Fibroblast of pulmonary artery (primary cell): ENCODE measurements at regions not wholly inside any gene's neighbourhood (a gene's known extent, or its start where the extent isn't known, plus 50 kb on each side); places are given as distances from the start of the nearest gene placed in this dataset.
A peak's percentile ranks its signal among the peaks of the same experiment; 100 is the strongest.

Experiments used
- DNase-seq: peaks from one replicate; pipeline ENCODE4 v3.0.0-alpha.2; 2010; ENCODE audit warnings: low read depth
- H3K4me3 ChIP-seq: replicated peaks from 2 replicates; pipeline ENCODE4 v1.5.1; 2011; ENCODE audit warnings: low read depth, mild to moderate bottlenecking, control low read depth, low read length, moderate library complexity
- CTCF ChIP-seq: IDR thresholded peaks from 2 replicates; pipeline ENCODE4 v1.5.1; 2011; ENCODE audit warnings: mild to moderate bottlenecking, control low read depth, low read length, inconsistent platforms; ENCODE audit errors: missing control alignments

- TF ChIP-seq CTCF, result no peak
- no peak overlapping the region for H3K4me3 ChIP-seq
- DNase-seq, result no peak
These were observed 93.2 kb upstream of the RGS18 start for GRCh38 chr1:192065087-192065486.

GRCh38 chr1:192066202-192066601 lies 92.1 kb upstream of the RGS18 start:
- no peak overlapping the region for H3K4me3 ChIP-seq
- peak; percentile 7 for DNase-seq
- TF ChIP-seq CTCF, result no peak

- no peak for TF ChIP-seq CTCF
- no peak overlapping the region for H3K4me3 ChIP-seq
- no peak for DNase-seq
These were observed 90.9 kb upstream of the RGS18 start for GRCh38 chr1:192067360-192067759.

- no peak for TF ChIP-seq CTCF
- DNase-seq, result no peak
- H3K4me3 ChIP-seq, result no peak overlapping the region
These were observed 88.0 kb upstream of the RGS18 start for GRCh38 chr1:192070213-192070612.

GRCh38 chr1:192080684-192081083 lies 77.6 kb upstream of the RGS18 start:
- TF ChIP-seq CTCF, result no peak
- H3K4me3 ChIP-seq, result no peak overlapping the region
- DNase-seq, result no peak

GRCh38 chr1:192081359-192081758 lies 76.9 kb upstream of the RGS18 start:
- no peak for DNase-seq

More at GRCh38 chr1:192081359-192081758, 76.9 kb upstream of the RGS18 start:
- H3K4me3 ChIP-seq, result no peak overlapping the region
- TF ChIP-seq CTCF, result no peak
